Hematopoietic multipotent progenitor cell treated with erythropoietin and hydrocortisone succinate and interleukin-3 and kit ligand, for 8 days (in vitro differentiated cells): ENCODE measurements at regions not wholly inside any gene's neighbourhood (a gene's known extent, or its start where the extent isn't known, plus 50 kb on each side); places are given as distances from the start of the nearest gene placed in this dataset.
"Not testable (repeated sequence)": the region's sequence is repeated elsewhere in the genome, so short reads cannot be mapped to it uniquely, and the experiment has no call there.

Source experiments
- DNase-seq: peaks from one replicate; pipeline ENCODE4 v3.0.0-alpha.2; 2015

GRCh38 chr4:174066611-174067205 is 216.8 kb downstream of the FBXO8 start:
- no peak for DNase-seq

GRCh38 chr4:174062831-174063230 is 220.6 kb downstream of the FBXO8 start:
- no peak for DNase-seq

GRCh38 chr4:174061026-174061425 is 222.4 kb downstream of the FBXO8 start:
- no peak for DNase-seq

- DNase-seq, result no peak
Measured at GRCh38 chr4:174058846-174059245, 224.6 kb downstream of the FBXO8 start.

- DNase-seq, result no peak
Measured at GRCh38 chr4:174056959-174057358, 226.5 kb downstream of the FBXO8 start.

- DNase-seq, result no peak
Measured at GRCh38 chr4:174055344-174055743, 228.1 kb downstream of the FBXO8 start.

- no peak for DNase-seq
Measured at GRCh38 chr4:174053895-174054294, 229.6 kb downstream of the FBXO8 start.

- peak; percentile 95 for DNase-seq
Measured at GRCh38 chr4:174047363-174047762, 236.1 kb downstream of the FBXO8 start.

- not testable (repeated sequence) for DNase-seq
Measured at GRCh38 chr4:174045829-174046228, 237.6 kb downstream of the FBXO8 start.

GRCh38 chr4:174045381-174045780 is 238.1 kb downstream of the FBXO8 start:
- no peak for DNase-seq

GRCh38 chr4:174041555-174042105 is 241.8 kb downstream of the FBXO8 start:
- no peak for DNase-seq

- DNase-seq, result no peak
Measured at GRCh38 chr4:174040287-174040686, 243.2 kb downstream of the FBXO8 start.

GRCh38 chr4:174038481-174038880 is 245.0 kb downstream of the FBXO8 start:
- no peak for DNase-seq

- no peak for DNase-seq
Measured at GRCh38 chr4:174037631-174038030, 245.8 kb downstream of the FBXO8 start.

- no peak for DNase-seq
Measured at GRCh38 chr4:174037049-174037448, 246.4 kb downstream of the FBXO8 start.

GRCh38 chr4:174036576-174036975 is 246.9 kb downstream of the FBXO8 start:
- peak; percentile 87 for DNase-seq

- DNase-seq, result peak; percentile 11
Measured at GRCh38 chr4:174036111-174036510, 247.4 kb downstream of the FBXO8 start.

- DNase-seq, result no peak
Measured at GRCh38 chr4:174023641-174024040, 259.8 kb downstream of the FBXO8 start.

GRCh38 chr4:174018236-174018635 is 265.2 kb downstream of the FBXO8 start:
- no peak for DNase-seq

GRCh38 chr4:174016251-174016650 is 267.2 kb downstream of the FBXO8 start:
- no peak for DNase-seq

- DNase-seq, result no peak
Measured at GRCh38 chr4:174012886-174013259, 270.6 kb downstream of the FBXO8 start.

- no peak for DNase-seq
Measured at GRCh38 chr4:174012135-174012885, 271.2 kb downstream of the FBXO8 start.

GRCh38 chr4:174010547-174010946 is 272.9 kb downstream of the FBXO8 start:
- no peak for DNase-seq

GRCh38 chr4:174009686-174010451 is 273.6 kb downstream of the FBXO8 start:
- DNase-seq, result no peak
